HEK293 (cell line): ENCODE measurements at regions not wholly inside any gene's neighbourhood (a gene's known extent, or its start where the extent isn't known, plus 50 kb on each side); places are given as distances from the start of the nearest gene placed in this dataset.

ENCODE experiments used
- ZBTB21 ChIP-seq: fragments of 450-650 bp; formaldehyde crosslinking; IDR thresholded peaks from 2 replicates; pipeline ENCODE4 v1.5.1; 2017; ENCODE audit warnings: missing biosample characterization, missing genetic modification characterization
- ZNF157 ChIP-seq: fragments of 450-650 bp; formaldehyde crosslinking; IDR thresholded peaks from 2 replicates; pipeline ENCODE4 v1.5.1; 2016; ENCODE audit warnings: missing biosample characterization, missing genetic modification characterization
- ZNF404 ChIP-seq: fragments of 450-650 bp; formaldehyde crosslinking; IDR thresholded peaks from 2 replicates; pipeline ENCODE4 v1.5.1; 2017; ENCODE audit warnings: missing biosample characterization, missing genetic modification characterization
- ZNF776 ChIP-seq: fragments of 450-650 bp; formaldehyde crosslinking; IDR thresholded peaks from 2 replicates; pipeline ENCODE4 v1.5.0; 2017; ENCODE audit warnings: missing biosample characterization, missing genetic modification characterization, borderline replicate concordance
- TF ChIP-seq, protein P1 (sequence below): fragments of 450-650 bp; formaldehyde crosslinking; IDR thresholded peaks from 2 replicates; pipeline ENCODE4 v1.5.1; 2016; ENCODE audit warnings: missing biosample characterization, missing genetic modification characterization
- TF ChIP-seq, protein P2 (sequence below): fragments of 450-650 bp; formaldehyde crosslinking; IDR thresholded peaks from 2 replicates; pipeline ENCODE4 v1.5.1; 2016; ENCODE audit warnings: missing biosample characterization, missing genetic modification characterization, borderline replicate concordance

DNA sequence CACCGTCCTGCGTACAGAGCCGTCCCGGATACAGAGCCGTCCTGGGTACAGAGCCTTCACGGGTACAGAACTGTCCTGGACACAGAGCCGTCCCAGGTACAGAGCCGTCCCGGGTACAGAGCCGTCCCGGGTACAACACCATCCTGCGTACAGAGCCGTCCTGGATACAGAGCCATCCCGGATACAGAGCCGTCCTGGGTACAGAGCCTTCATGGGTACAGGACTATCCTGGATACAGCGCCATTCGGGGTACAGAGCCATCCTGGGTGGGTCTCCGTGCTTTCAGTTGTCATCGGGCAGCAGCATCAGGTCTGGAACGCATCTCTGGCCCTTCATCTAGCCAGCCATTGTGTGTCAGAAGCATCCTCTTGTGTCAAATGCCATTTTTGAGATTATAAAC lies 222.3 kb upstream of the SOX1 start:
- TF ChIP-seq, protein P1, sequence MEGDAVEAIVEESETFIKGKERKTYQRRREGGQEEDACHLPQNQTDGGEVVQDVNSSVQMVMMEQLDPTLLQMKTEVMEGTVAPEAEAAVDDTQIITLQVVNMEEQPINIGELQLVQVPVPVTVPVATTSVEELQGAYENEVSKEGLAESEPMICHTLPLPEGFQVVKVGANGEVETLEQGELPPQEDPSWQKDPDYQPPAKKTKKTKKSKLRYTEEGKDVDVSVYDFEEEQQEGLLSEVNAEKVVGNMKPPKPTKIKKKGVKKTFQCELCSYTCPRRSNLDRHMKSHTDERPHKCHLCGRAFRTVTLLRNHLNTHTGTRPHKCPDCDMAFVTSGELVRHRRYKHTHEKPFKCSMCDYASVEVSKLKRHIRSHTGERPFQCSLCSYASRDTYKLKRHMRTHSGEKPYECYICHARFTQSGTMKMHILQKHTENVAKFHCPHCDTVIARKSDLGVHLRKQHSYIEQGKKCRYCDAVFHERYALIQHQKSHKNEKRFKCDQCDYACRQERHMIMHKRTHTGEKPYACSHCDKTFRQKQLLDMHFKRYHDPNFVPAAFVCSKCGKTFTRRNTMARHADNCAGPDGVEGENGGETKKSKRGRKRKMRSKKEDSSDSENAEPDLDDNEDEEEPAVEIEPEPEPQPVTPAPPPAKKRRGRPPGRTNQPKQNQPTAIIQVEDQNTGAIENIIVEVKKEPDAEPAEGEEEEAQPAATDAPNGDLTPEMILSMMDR (tag by site-specific recombination): no peak
- TF ChIP-seq ZNF157 (tag by site-specific recombination): no peak
- no peak for TF ChIP-seq ZNF776 (tag by site-specific recombination)
- no peak for TF ChIP-seq ZBTB21
- no peak for TF ChIP-seq ZNF404 (tag by site-specific recombination)
- TF ChIP-seq, protein P2, sequence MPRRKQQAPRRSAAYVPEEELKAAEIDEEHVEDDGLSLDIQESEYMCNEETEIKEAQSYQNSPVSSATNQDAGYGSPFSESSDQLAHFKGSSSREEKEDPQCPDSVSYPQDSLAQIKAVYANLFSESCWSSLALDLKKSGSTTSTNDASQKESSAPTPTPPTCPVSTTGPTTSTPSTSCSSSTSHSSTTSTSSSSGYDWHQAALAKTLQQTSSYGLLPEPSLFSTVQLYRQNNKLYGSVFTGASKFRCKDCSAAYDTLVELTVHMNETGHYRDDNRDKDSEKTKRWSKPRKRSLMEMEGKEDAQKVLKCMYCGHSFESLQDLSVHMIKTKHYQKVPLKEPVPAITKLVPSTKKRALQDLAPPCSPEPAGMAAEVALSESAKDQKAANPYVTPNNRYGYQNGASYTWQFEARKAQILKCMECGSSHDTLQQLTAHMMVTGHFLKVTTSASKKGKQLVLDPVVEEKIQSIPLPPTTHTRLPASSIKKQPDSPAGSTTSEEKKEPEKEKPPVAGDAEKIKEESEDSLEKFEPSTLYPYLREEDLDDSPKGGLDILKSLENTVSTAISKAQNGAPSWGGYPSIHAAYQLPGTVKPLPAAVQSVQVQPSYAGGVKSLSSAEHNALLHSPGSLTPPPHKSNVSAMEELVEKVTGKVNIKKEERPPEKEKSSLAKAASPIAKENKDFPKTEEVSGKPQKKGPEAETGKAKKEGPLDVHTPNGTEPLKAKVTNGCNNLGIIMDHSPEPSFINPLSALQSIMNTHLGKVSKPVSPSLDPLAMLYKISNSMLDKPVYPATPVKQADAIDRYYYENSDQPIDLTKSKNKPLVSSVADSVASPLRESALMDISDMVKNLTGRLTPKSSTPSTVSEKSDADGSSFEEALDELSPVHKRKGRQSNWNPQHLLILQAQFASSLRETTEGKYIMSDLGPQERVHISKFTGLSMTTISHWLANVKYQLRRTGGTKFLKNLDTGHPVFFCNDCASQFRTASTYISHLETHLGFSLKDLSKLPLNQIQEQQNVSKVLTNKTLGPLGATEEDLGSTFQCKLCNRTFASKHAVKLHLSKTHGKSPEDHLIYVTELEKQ (tag by site-specific recombination): no peak
